Body of pancreas (tissue), 4 donors: ENCODE measurements at regions not wholly inside any gene's neighbourhood (a gene's known extent, or its start where the extent isn't known, plus 50 kb on each side); places are given as distances from the start of the nearest gene placed in this dataset.

Experiments used
- POLR2A ChIP-seq, 3 donors: fragments of 450-650 bp; IDR thresholded peaks; one replicate each; pipeline ENCODE4 v1.6.1; 2016; ENCODE audit warnings: antibody characterized with exemption in 3 of 3, mild to moderate bottlenecking in 2 of 3
- TF ChIP-seq, protein P1 (sequence below), 7 experiments: fragments of 450-650 bp in 4 of 7; fragments of 200-600 bp in 3 of 7; sonication (generic) in 3 of 7; IDR thresholded peaks; one replicate each; pipeline ENCODE4 v1.5.1; 2016 to 2019; ENCODE audit warnings: antibody characterized with exemption in 7 of 7

DNA sequence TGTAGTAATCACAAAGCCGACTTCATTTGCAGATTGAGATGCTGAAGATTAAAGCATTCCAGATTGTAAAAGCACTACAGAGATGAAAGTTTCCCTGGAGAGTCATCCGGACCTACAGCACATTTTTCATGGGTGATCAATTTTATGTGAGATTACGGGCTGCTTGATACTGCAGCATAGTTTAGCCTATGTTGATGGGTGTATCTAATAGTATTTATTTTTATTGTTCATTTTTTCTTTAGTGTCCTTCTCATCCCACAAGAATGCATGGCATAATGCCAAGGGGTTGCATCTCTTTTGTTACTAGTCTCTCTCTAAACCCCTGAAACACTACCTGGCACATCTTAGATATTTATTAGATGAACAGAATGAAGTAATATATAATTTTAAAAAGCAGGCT, 240.4 kb downstream of the MBD2 start:
- TF ChIP-seq, protein P1, sequence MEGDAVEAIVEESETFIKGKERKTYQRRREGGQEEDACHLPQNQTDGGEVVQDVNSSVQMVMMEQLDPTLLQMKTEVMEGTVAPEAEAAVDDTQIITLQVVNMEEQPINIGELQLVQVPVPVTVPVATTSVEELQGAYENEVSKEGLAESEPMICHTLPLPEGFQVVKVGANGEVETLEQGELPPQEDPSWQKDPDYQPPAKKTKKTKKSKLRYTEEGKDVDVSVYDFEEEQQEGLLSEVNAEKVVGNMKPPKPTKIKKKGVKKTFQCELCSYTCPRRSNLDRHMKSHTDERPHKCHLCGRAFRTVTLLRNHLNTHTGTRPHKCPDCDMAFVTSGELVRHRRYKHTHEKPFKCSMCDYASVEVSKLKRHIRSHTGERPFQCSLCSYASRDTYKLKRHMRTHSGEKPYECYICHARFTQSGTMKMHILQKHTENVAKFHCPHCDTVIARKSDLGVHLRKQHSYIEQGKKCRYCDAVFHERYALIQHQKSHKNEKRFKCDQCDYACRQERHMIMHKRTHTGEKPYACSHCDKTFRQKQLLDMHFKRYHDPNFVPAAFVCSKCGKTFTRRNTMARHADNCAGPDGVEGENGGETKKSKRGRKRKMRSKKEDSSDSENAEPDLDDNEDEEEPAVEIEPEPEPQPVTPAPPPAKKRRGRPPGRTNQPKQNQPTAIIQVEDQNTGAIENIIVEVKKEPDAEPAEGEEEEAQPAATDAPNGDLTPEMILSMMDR (IDR thresholded peaks at IDR 0.05), result no peak
- TF ChIP-seq POLR2A (IDR thresholded peaks at IDR 0.05), result no peak
